Right atrium auricular region (tissue), 2 donors: ENCODE measurements at regions not wholly inside any gene's neighbourhood (a gene's known extent, or its start where the extent isn't known, plus 50 kb on each side); places are given as distances from the start of the nearest gene placed in this dataset.
"Not testable (repeated sequence)": the region's sequence is repeated elsewhere in the genome, so short reads cannot be mapped to it uniquely, and the experiment has no call there.

Experiments used
- DNase-seq: peaks from one replicate; pipeline ENCODE4 v3.0.0-alpha.2; 2019; ENCODE audit warnings: low spot score
- H3K27ac ChIP-seq, 2 donors: fragments of 200-600 bp; sonication (generic); 1 replicate in 1 of 2; 2 replicates in 1 of 2; pipeline ENCODE4 v1.5.1; 2016 to 2019
- H3K27me3 ChIP-seq, 2 donors: fragments of 200-600 bp; sonication (generic); one replicate each; pipeline versions ENCODE4 v1.5.1 to v1.6.0; 2017 to 2019
- H3K36me3 ChIP-seq: fragments of 200-600 bp; sonication (generic); one replicate; pipeline ENCODE4 v1.5.1; 2016
- H3K4me1 ChIP-seq, 2 donors: fragments of 200-600 bp; sonication (generic); one replicate each; pipeline versions ENCODE4 v1.5.1 to v1.6.0; 2017 to 2019
- H3K4me3 ChIP-seq, 2 donors: fragments of 200-600 bp; sonication (generic); 1 replicate in 1 of 2; 2 replicates in 1 of 2; pipeline ENCODE4 v1.5.1; 2017 to 2019; ENCODE audit warnings: mild to moderate bottlenecking in 1 of 2, moderate library complexity in 1 of 2
- H3K9me3 ChIP-seq, 2 donors: fragments of 200-600 bp; sonication (generic); one replicate each; pipeline ENCODE4 v1.5.1; 2019
- TF ChIP-seq, protein P1 (sequence below), 2 donors: fragments of 200-600 bp; sonication (generic); IDR thresholded peaks; one replicate each; pipeline ENCODE4 v1.5.1; 2019; ENCODE audit warnings: antibody characterized with exemption in 2 of 2

DNA sequence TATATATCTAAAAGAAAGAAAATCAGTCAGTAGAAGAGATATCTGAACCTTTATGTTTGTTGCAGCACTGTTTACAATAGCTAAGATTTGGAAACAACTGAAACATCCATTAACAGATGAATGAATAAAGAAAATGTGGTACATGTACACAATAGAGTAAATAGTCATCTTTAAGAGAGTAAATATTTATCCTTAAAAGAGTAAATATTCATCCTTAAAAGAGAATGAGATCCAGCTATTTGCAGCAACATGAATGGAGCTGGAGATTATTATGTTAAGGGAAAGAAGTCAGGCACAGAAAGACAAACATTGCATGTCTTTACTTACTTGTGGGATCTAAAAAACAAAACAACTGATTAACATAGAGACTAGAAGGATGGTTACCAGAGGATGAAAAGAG lies 197.0 kb upstream of the CBLB start:
- H3K27ac ChIP-seq, result no peak overlapping the region
- H3K4me1 ChIP-seq, result peaks cover 0 to 17% of the 10 kb centered on the region in 2 donors
- DNase-seq, result no peak
- H3K27me3 ChIP-seq, result no peaks in the 10 kb centered on the region
- H3K9me3 ChIP-seq, result peaks cover 0 to 12% of the 10 kb centered on the region in 2 donors
- H3K36me3 ChIP-seq, result no peaks in the 10 kb centered on the region
- TF ChIP-seq, protein P1, sequence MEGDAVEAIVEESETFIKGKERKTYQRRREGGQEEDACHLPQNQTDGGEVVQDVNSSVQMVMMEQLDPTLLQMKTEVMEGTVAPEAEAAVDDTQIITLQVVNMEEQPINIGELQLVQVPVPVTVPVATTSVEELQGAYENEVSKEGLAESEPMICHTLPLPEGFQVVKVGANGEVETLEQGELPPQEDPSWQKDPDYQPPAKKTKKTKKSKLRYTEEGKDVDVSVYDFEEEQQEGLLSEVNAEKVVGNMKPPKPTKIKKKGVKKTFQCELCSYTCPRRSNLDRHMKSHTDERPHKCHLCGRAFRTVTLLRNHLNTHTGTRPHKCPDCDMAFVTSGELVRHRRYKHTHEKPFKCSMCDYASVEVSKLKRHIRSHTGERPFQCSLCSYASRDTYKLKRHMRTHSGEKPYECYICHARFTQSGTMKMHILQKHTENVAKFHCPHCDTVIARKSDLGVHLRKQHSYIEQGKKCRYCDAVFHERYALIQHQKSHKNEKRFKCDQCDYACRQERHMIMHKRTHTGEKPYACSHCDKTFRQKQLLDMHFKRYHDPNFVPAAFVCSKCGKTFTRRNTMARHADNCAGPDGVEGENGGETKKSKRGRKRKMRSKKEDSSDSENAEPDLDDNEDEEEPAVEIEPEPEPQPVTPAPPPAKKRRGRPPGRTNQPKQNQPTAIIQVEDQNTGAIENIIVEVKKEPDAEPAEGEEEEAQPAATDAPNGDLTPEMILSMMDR (IDR thresholded peaks at IDR 0.05), result no peak
- H3K4me3 ChIP-seq, result no peak overlapping the region

DNA sequence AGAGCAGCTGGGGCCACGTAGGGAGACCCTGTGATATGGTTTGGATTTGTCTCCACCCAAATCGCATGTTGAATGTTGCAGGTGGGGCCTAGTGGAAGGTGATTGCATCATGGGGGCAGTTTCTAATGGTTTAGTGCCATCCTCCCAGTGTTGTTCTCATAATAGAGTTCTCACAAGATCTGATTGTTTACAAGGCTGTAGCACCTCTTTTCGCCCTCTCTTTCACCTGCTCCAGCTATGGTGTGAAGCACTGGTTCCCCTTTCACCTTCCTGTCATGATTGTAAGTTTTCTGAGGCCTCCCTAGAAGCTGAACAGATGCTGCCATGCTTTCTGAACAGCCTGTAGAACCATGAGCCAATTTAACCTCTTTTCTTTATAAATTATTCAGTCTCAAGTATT lies 198.9 kb upstream of the CBLB start:
- H3K4me1 ChIP-seq, result peaks cover 0 to 17% of the 10 kb centered on the region in 2 donors
- H3K27ac ChIP-seq, result no peak overlapping the region
- peaks cover 0 to 12% of the 10 kb centered on the region in 2 donors for H3K9me3 ChIP-seq
- no peaks in the 10 kb centered on the region for H3K27me3 ChIP-seq
- DNase-seq, result no peak
- TF ChIP-seq, protein P1 (IDR thresholded peaks at IDR 0.05), result no peak
- H3K36me3 ChIP-seq, result no peaks in the 10 kb centered on the region
- H3K4me3 ChIP-seq, result no peak overlapping the region

DNA sequence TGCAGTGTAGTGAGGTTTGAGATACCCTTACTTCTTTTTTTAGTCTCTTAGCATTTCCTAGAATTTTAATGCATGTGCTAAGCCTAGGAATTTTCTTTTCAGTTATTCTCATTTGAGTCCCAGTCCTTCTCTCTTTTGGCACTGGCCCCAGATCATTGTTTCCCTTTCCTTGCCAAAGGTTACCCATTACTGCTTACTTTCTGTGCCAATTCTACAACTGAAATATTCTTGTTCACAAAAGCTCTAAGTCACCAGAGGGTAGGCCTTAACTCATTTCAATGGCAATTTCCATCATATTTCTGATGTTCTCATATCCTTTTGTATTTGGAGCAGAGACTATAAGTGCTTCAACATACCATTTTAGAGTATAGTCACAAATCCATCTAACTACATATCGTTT lies 199.6 kb upstream of the CBLB start:
- Histone ChIP-seq H3K36me3 (no peaks in the 10 kb centered on the region), H3K27ac (peak overlapping the region; percentile 37 to 66), H3K4me3 (no peak overlapping the region), H3K4me1 (peaks cover 0 to 17% of the 10 kb centered on the region in 2 donors), H3K9me3 (peaks cover 0 to 12% of the 10 kb centered on the region in 2 donors), H3K27me3 (no peaks in the 10 kb centered on the region)
- TF ChIP-seq, protein P1 (IDR thresholded peaks at IDR 0.05), result no peak
- DNase-seq, result no peak

DNA sequence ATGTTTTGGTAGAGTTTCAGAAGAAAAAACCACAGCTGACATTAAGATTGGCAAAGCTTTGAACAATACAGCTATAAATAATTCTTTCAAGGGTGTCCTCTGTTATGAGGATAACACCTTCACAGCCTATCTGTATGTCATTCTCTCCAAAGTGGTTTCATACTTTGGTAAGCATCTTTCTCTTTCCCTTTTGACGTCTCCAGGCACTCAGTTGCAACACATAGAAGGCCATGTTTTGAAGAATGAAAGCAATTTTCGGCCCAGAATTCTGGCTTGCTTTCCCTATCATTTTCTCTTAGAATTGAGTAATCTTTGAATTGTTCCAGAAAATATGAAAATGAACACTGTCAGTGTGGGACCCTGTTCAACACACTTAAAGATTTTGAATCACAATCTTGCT lies 200.0 kb upstream of the CBLB start:
- Histone ChIP-seq H3K4me3 (no peak overlapping the region), H3K27ac (peak overlapping the region; percentile 37 to 66)

DNA sequence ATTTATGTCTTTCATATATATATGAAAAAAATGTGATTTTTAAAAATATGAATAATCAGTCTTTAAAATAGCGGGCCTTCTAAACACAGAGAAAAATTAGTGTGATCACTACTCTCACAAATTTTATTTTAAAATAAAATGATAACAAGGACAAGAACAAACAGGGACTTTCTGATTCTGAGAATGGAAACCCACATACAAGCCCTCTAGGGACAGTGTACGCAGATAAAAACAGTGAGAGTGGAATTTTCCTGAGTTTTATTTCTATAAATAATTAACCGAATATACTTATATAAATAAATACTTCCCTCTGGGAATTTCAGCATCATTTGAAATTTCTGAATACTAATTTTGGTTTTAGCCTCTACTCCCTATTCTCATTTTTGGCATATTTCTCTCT lies 201.4 kb upstream of the CBLB start:
- TF ChIP-seq, protein P1 (IDR thresholded peaks at IDR 0.05), result no peak
- H3K36me3 ChIP-seq, result no peaks in the 10 kb centered on the region
- H3K9me3 ChIP-seq, result no peaks in the 10 kb centered on the region
- H3K4me3 ChIP-seq, result no peak overlapping the region
- H3K4me1 ChIP-seq, result peaks cover 0 to 17% of the 10 kb centered on the region in 2 donors
- no peaks in the 10 kb centered on the region for H3K27me3 ChIP-seq
- DNase-seq, result no peak
- H3K27ac ChIP-seq, result peak overlapping the region; percentile 13 to 66

More for the DNA sequence above, 200.0 kb upstream of the CBLB start:
- Histone ChIP-seq H3K27me3 (no peaks in the 10 kb centered on the region), H3K9me3 (peaks cover 0 to 11% of the 10 kb centered on the region in 2 donors), H3K4me1 (peaks cover 0 to 17% of the 10 kb centered on the region in 2 donors), H3K36me3 (no peaks in the 10 kb centered on the region)
- DNase-seq, result no peak
- TF ChIP-seq, protein P1 (IDR thresholded peaks at IDR 0.05), result no peak

DNA sequence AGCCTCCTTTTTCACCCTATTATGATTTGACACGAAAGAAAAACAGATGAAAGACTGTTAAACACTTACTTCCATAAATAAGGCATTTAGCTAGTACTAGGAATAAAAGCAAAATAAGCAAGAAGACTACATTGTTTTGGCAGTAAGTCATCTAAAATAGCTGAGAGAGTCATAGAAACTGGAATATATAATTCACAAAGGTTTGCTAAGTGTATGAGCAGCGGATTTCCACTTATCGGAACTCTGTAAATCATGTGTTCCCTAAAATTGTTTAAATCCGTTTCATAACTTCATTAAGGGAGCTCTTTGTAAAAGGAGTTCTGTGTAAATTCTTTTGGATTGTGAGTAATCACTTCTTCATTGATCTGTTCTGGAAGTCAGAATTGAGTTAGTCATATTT lies 202.5 kb upstream of the CBLB start:
- H3K27ac ChIP-seq, result no peak overlapping the region
- no peak for DNase-seq

DNA sequence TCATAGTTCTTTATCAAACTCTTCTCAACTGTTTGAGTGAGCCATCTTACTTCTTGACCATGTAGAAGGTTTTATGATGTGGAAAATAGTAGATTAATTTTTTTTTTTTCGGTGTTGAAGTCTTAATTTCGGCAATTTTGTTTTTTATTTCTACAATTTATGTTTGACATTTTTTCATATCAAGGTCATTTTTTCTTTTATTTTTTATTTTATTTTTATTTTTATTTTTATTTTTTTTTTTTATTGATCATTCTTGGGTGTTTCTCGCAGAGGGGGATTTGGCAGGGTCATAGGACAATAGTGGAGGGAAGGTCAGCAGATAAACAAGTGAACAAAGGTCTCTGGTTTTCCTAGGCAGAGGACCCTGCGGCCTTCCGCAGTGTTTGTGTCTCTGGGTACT lies 203.8 kb upstream of the CBLB start:
- H3K27ac ChIP-seq, H3K36me3 ChIP-seq, DNase-seq, H3K27me3 ChIP-seq, H3K4me3 ChIP-seq, H3K9me3 ChIP-seq: not testable (repeated sequence)
- peaks cover 0 to 17% of the 10 kb centered on the region in 2 donors for H3K4me1 ChIP-seq

More for the DNA sequence above, 202.5 kb upstream of the CBLB start:
- TF ChIP-seq, protein P1 (IDR thresholded peaks at IDR 0.05), result no peak
- Histone ChIP-seq H3K27me3 (no peaks in the 10 kb centered on the region), H3K36me3 (no peaks in the 10 kb centered on the region), H3K4me3 (no peak overlapping the region), H3K9me3 (no peaks in the 10 kb centered on the region), H3K4me1 (peaks cover 0 to 17% of the 10 kb centered on the region in 2 donors)

DNA sequence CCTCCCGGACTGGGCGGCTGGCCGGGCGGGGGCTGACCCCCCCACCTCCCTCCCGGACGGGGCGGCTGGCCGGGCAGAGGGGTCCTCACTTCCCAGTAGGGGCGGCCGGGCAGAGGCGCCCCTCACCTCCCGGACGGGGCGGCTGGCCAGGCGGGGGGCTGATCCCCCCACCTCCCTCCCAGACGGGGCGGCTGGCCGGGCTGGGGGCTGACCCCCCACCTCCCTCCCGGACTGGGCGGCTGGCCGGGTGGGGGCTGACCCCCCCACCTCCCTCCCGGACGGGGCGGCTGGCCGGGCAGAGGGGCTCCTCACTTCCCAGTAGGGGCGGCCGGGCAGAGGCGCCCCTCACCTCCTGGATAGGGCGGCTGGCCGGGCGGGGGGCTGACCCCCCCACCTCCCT lies 205.0 kb upstream of the CBLB start:
- not testable (repeated sequence) for H3K36me3 ChIP-seq, H3K27me3 ChIP-seq

DNA sequence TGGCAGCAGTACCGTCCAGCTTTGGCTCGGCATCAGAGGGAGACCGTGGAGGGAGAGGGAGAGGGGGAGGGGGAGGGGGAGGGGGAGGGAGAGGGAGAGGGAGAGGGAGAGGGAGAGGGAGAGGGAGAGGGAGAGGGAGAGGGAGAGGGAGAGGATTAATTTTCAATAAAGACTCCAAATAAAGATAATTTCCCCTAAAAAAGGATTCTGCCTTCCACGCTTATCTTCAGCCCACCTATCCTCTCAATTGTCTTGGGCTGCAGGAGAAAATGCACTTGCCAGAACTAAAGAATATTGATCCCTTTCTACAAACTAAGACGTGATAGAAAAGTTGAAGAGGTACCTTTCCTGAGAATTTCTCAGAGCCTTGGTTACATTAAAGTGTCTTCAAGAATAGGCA lies 206.9 kb upstream of the CBLB start:
- DNase-seq, H3K27me3 ChIP-seq, H3K36me3 ChIP-seq, H3K9me3 ChIP-seq, H3K4me3 ChIP-seq, H3K27ac ChIP-seq, H3K4me1 ChIP-seq: not testable (repeated sequence)

More for the DNA sequence above, 205.0 kb upstream of the CBLB start:
- H3K4me3 ChIP-seq, H3K4me1 ChIP-seq, H3K27ac ChIP-seq, DNase-seq, H3K9me3 ChIP-seq: not testable (repeated sequence)
